Ovary (tissue), 3 donors: ENCODE measurements at regions not wholly inside any gene's neighbourhood (a gene's known extent, or its start where the extent isn't known, plus 50 kb on each side); places are given as distances from the start of the nearest gene placed in this dataset.

Source experiments
- EP300 ChIP-seq: sonication (generic); formaldehyde crosslinking; IDR thresholded peaks from one replicate; pipeline ENCODE4 v1.6.1; 2017; ENCODE audit warnings: antibody characterized with exemption
- POLR2A ChIP-seq: fragments of 450-650 bp; IDR thresholded peaks from one replicate; pipeline ENCODE4 v1.6.1; 2017; ENCODE audit warnings: antibody characterized with exemption, mild to moderate bottlenecking, moderate library complexity
- TF ChIP-seq, protein P1 (sequence below), 3 donors: fragments of 450-650 bp in 2 of 3; fragments of 200-600 bp in 1 of 3; IDR thresholded peaks; one replicate each; pipeline versions ENCODE4 v1.5.1 to v1.8.0; 2016 to 2022; ENCODE audit warnings: antibody characterized with exemption in 3 of 3, mild to moderate bottlenecking in 1 of 3
- donor health status: DM: no; HTN: no; CAD: no.

DNA sequence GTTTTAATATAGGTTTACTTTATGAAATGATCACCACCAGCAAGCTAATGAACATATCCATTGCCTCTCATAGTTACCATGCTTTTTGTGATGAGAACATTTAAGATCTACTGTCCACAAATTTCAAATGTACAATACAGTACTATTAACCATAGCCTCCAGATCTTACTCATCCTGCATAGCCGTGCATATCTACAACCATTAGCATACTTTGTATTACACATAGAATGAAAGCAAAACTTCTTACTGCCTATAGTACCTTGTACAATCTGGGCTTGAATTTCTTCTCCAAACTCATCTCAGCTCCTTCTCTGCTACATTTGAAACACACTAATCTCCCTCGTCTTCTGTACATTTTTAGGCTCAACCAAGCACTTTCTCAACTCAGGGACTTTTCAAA lies 510.6 kb downstream of the PRR16 start:
- TF ChIP-seq EP300: no peak
- TF ChIP-seq, protein P1, sequence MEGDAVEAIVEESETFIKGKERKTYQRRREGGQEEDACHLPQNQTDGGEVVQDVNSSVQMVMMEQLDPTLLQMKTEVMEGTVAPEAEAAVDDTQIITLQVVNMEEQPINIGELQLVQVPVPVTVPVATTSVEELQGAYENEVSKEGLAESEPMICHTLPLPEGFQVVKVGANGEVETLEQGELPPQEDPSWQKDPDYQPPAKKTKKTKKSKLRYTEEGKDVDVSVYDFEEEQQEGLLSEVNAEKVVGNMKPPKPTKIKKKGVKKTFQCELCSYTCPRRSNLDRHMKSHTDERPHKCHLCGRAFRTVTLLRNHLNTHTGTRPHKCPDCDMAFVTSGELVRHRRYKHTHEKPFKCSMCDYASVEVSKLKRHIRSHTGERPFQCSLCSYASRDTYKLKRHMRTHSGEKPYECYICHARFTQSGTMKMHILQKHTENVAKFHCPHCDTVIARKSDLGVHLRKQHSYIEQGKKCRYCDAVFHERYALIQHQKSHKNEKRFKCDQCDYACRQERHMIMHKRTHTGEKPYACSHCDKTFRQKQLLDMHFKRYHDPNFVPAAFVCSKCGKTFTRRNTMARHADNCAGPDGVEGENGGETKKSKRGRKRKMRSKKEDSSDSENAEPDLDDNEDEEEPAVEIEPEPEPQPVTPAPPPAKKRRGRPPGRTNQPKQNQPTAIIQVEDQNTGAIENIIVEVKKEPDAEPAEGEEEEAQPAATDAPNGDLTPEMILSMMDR (IDR thresholded peaks at IDR 0.05): no peak
- no peak for TF ChIP-seq POLR2A
